Lung microvascular endothelial cell (primary cell): ENCODE measurements at regions not wholly inside any gene's neighbourhood (a gene's known extent, or its start where the extent isn't known, plus 50 kb on each side); places are given as distances from the start of the nearest gene placed in this dataset.

Experiments
- DNase-seq, 2 donors: peaks; one replicate each; pipeline versions ENCODE4 v3.0.0 to v3.0.0-alpha.2; 2010; ENCODE audit warnings: low read depth in 2 of 2

GRCh38 chr14:84707830-84708229 lies 822.1 kb upstream of the FLRT2 start:
- DNase-seq, result no peak

- DNase-seq, result no peak
Observed at GRCh38 chr14:84708865-84709264, 821.1 kb upstream of the FLRT2 start.

GRCh38 chr14:84726471-84726870 lies 803.5 kb upstream of the FLRT2 start:
- no peak for DNase-seq

- peak in 1 of 2 donors; percentile 37 for DNase-seq
Observed at GRCh38 chr14:84749191-84749955, 780.6 kb upstream of the FLRT2 start.

- DNase-seq, result peak in 1 of 2 donors; percentile 32
Observed at GRCh38 chr14:84750284-84750683, 779.7 kb upstream of the FLRT2 start.

- DNase-seq, result no peak
Observed at GRCh38 chr14:84750763-84751554, 779.0 kb upstream of the FLRT2 start.

- DNase-seq, result no peak
Observed at GRCh38 chr14:84751745-84752144, 778.2 kb upstream of the FLRT2 start.

- no peak for DNase-seq
Observed at GRCh38 chr14:84760489-84761126, 769.3 kb upstream of the FLRT2 start.

- no peak for DNase-seq
Observed at GRCh38 chr14:84767434-84767833, 762.5 kb upstream of the FLRT2 start.

GRCh38 chr14:84770030-84770429 lies 759.9 kb upstream of the FLRT2 start:
- DNase-seq, result no peak

GRCh38 chr14:84777356-84777755 lies 752.6 kb upstream of the FLRT2 start:
- no peak for DNase-seq

- no peak for DNase-seq
Observed at GRCh38 chr14:84782902-84783301, 747.0 kb upstream of the FLRT2 start.

- no peak for DNase-seq
Observed at GRCh38 chr14:84783511-84783910, 746.4 kb upstream of the FLRT2 start.

GRCh38 chr14:84785996-84786395 lies 743.9 kb upstream of the FLRT2 start:
- DNase-seq, result no peak

- DNase-seq, result no peak
Observed at GRCh38 chr14:84789012-84789411, 740.9 kb upstream of the FLRT2 start.

GRCh38 chr14:84792722-84793410 lies 737.1 kb upstream of the FLRT2 start:
- no peak for DNase-seq

GRCh38 chr14:84797326-84797725 lies 732.6 kb upstream of the FLRT2 start:
- DNase-seq, result no peak

- DNase-seq, result no peak
Observed at GRCh38 chr14:84804468-84804867, 725.5 kb upstream of the FLRT2 start.

GRCh38 chr14:84804895-84805294 lies 725.0 kb upstream of the FLRT2 start:
- peak; percentile 1 to 55 for DNase-seq

- peak in 1 of 2 donors; percentile 40 for DNase-seq
Observed at GRCh38 chr14:84806181-84806580, 723.8 kb upstream of the FLRT2 start.

GRCh38 chr14:84806622-84807021 lies 723.3 kb upstream of the FLRT2 start:
- peak; percentile 38 to 94 for DNase-seq

- DNase-seq, result no peak
Observed at GRCh38 chr14:84807673-84808072, 722.3 kb upstream of the FLRT2 start.
